ENCODE measurements at regions not wholly inside any gene's neighbourhood (a gene's known extent, or its start where the extent isn't known, plus 50 kb on each side); places are given as distances from the start of the nearest gene placed in this dataset.

GRCh38 chr13:84290386-84290785 lies 408.1 kb upstream of the SLITRK1 start:
- Histone ChIP-seq H3K27ac (ENCODE audit: low read length) (no peak overlapping the region), H3K9ac (ENCODE audit: low read depth, low read length) (no peak overlapping the region), H3K4me1 (ENCODE audit: insufficient read depth, low read length) (no peaks in the 10 kb centered on the region), H3K79me2 (ENCODE audit: insufficient read depth, low read length) (no peaks in the 10 kb centered on the region), H3K27me3 (ENCODE audit: insufficient read depth, low read length, poor library complexity) (no peaks in the 10 kb centered on the region), H3K36me3 (ENCODE audit: insufficient read depth, low read length) (no peaks in the 10 kb centered on the region), H2AFZ (ENCODE audit: low read depth, low read length) (no peak overlapping the region), H3K4me2 (ENCODE audit: insufficient read depth, low read length) (no peak overlapping the region), H3K9me3 (ENCODE audit: insufficient read depth, low read length, severe bottlenecking) (no peaks in the 10 kb centered on the region), H4K20me1 (ENCODE audit: insufficient read depth, low read length) (no peaks in the 10 kb centered on the region), H3K4me3 (ENCODE audit: low read depth in 1 of 2, low read length in 2 of 2) (no peak overlapping the region)
- ATAC-seq (ENCODE audit: insufficient read depth, low read depth) = no peak
- TF ChIP-seq CTCF (IDR thresholded peaks at IDR 0.05; ENCODE audit: borderline replicate concordance, extremely low read depth, low read length, poor library complexity, severe bottlenecking) (no peak), EZH2 (IDR thresholded peaks at IDR 0.05; ENCODE audit: borderline replicate concordance, low read depth, low read length, severe bottlenecking) (no peak)
- no peak for DNase-seq

GRCh38 chr13:84279166-84279565 lies 396.9 kb upstream of the SLITRK1 start:
- H3K9me3 ChIP-seq (ENCODE audit: insufficient read depth, low read length, severe bottlenecking) = no peaks in the 10 kb centered on the region
- H3K27ac ChIP-seq (ENCODE audit: low read length) = no peak overlapping the region
- no peaks in the 10 kb centered on the region for H3K79me2 ChIP-seq (ENCODE audit: insufficient read depth, low read length)
- H3K9ac ChIP-seq (ENCODE audit: low read depth, low read length) = no peak overlapping the region
- DNase-seq = no peak
- H4K20me1 ChIP-seq (ENCODE audit: insufficient read depth, low read length) = no peaks in the 10 kb centered on the region
- H2AFZ ChIP-seq (ENCODE audit: low read depth, low read length) = no peak overlapping the region
- no peak overlapping the region for H3K4me3 ChIP-seq (ENCODE audit: low read depth in 1 of 2, low read length in 2 of 2)
- no peak for ATAC-seq (ENCODE audit: insufficient read depth, low read depth)
- TF ChIP-seq CTCF (IDR thresholded peaks at IDR 0.05; ENCODE audit: borderline replicate concordance, extremely low read depth, low read length, poor library complexity, severe bottlenecking) (no peak), EZH2 (IDR thresholded peaks at IDR 0.05; ENCODE audit: borderline replicate concordance, low read depth, low read length, severe bottlenecking) (no peak)
- no peaks in the 10 kb centered on the region for H3K4me1 ChIP-seq (ENCODE audit: insufficient read depth, low read length)
- H3K36me3 ChIP-seq (ENCODE audit: insufficient read depth, low read length) = no peaks in the 10 kb centered on the region
- no peak overlapping the region for H3K4me2 ChIP-seq (ENCODE audit: insufficient read depth, low read length)
- no peaks in the 10 kb centered on the region for H3K27me3 ChIP-seq (ENCODE audit: insufficient read depth, low read length, poor library complexity)

- no peaks in the 10 kb centered on the region for H3K9me3 ChIP-seq (ENCODE audit: insufficient read depth, low read length, severe bottlenecking)
- no peak overlapping the region for H3K4me2 ChIP-seq (ENCODE audit: insufficient read depth, low read length)
- H2AFZ ChIP-seq (ENCODE audit: low read depth, low read length) = no peak overlapping the region
- H3K4me1 ChIP-seq (ENCODE audit: insufficient read depth, low read length) = no peaks in the 10 kb centered on the region
- H3K4me3 ChIP-seq (ENCODE audit: low read depth in 1 of 2, low read length in 2 of 2) = no peak overlapping the region
- no peak overlapping the region for H3K9ac ChIP-seq (ENCODE audit: low read depth, low read length)
- H3K36me3 ChIP-seq (ENCODE audit: insufficient read depth, low read length) = no peaks in the 10 kb centered on the region
- no peaks in the 10 kb centered on the region for H3K27me3 ChIP-seq (ENCODE audit: insufficient read depth, low read length, poor library complexity)
- no peaks in the 10 kb centered on the region for H4K20me1 ChIP-seq (ENCODE audit: insufficient read depth, low read length)
- H3K27ac ChIP-seq (ENCODE audit: low read length) = no peak overlapping the region
- H3K79me2 ChIP-seq (ENCODE audit: insufficient read depth, low read length) = no peaks in the 10 kb centered on the region
- TF ChIP-seq CTCF (IDR thresholded peaks at IDR 0.05; ENCODE audit: borderline replicate concordance, extremely low read depth, low read length, poor library complexity, severe bottlenecking) (no peak), EZH2 (IDR thresholded peaks at IDR 0.05; ENCODE audit: borderline replicate concordance, low read depth, low read length, severe bottlenecking) (no peak)
- DNase-seq (no peak), ATAC-seq (ENCODE audit: insufficient read depth, low read depth) (no peak)
Measured at GRCh38 chr13:84272877-84273562, 390.7 kb upstream of the SLITRK1 start.
